MM.1S (cell line): ENCODE measurements at regions not wholly inside any gene's neighbourhood (a gene's known extent, or its start where the extent isn't known, plus 50 kb on each side); places are given as distances from the start of the nearest gene placed in this dataset.

Experiments
- CTCF ChIP-seq: fragments of 300-600 bp; sonication (generic); IDR thresholded peaks from 2 replicates; pipeline ENCODE4 v1.5.1; 2016; ENCODE audit warnings: antibody characterized with exemption, low read length, mixed read lengths
- EZH2phosphoT487 ChIP-seq: fragments of 300-600 bp; sonication (generic); IDR thresholded peaks from 2 replicates; pipeline ENCODE4 v1.6.1; 2018; ENCODE audit warnings: antibody characterized with exemption, low read length

GRCh38 chr2:176747928-176748327 lies 464.7 kb upstream of the HNRNPA3 start:
- TF ChIP-seq CTCF, result no peak
- no peak for TF ChIP-seq EZH2phosphoT487
